ENCODE measurements at regions not wholly inside any gene's neighbourhood (a gene's known extent, or its start where the extent isn't known, plus 50 kb on each side); places are given as distances from the start of the nearest gene placed in this dataset.
"Not testable (repeated sequence)": the region's sequence is repeated elsewhere in the genome, so short reads cannot be mapped to it uniquely, and the experiment has no call there.

DNA sequence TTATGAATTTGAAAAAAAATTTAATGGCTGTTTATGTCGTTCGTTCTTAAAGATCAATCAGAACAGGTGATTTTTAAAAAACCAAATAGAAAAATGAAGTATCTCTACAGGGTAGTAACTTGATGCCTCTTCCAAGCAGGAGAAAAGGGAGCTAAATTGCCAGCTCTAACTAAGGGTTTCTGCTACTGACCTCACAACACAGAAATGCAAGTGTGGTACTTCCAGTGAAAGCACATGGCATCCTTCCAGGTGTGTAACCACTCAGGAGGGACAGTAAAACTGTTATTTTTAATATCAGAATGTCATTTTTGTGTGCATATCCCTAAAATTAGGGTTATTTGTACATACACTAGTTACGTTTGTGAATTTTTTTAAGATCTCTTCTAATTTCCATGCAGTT, 116.8 kb upstream of the ZCCHC13 start:
- no peaks in the 10 kb centered on the region for H3K4me1 ChIP-seq (ENCODE audit: control insufficient read depth in 1 of 2, insufficient read depth in 2 of 2, low read length in 2 of 2)
- no peak for DNase-seq (ENCODE audit: low read depth, low spot score)
- H3K4me2 ChIP-seq (ENCODE audit: low read length), result no peak overlapping the region
- ChIA-PET RAD21 (ENCODE audit: low non-redundant PET in 1 of 2, low total read pairs in 2 of 2, uncharacterized antibody in 2 of 2, unreplicated experiment in 2 of 2) (no interaction called here), CTCF (no interaction called here), POLR2A (no interaction called here)
- no peak overlapping the region for H2AFZ ChIP-seq (ENCODE audit: low read depth, low read length, poor library complexity, severe bottlenecking)
- no peaks in the 10 kb centered on the region for H3K9me2 ChIP-seq (ENCODE audit: insufficient read depth)
- H3K4me3 ChIP-seq (replicated peaks in 1 of 2; ENCODE audit: low read depth in 1 of 2, low read length in 2 of 2), result no peak overlapping the region
- no peaks in the 10 kb centered on the region for H3K36me3 ChIP-seq (ENCODE audit: control insufficient read depth in 1 of 2, insufficient read depth in 2 of 2, low read length in 2 of 2)
- H3K79me2 ChIP-seq (ENCODE audit: insufficient read depth, low read length), result no peaks in the 10 kb centered on the region
- ATAC-seq, result no peak
- no peaks in the 10 kb centered on the region for H4K20me1 ChIP-seq (ENCODE audit: insufficient read depth)
- intact Hi-C loops (cut with micrococcal nuclease), result no loop called here
- no peak overlapping the region for H3K9ac ChIP-seq (ENCODE audit: low read length)
- no TSS peak for BruUV-seq (replicated peaks)
- H3K9me3 ChIP-seq (ENCODE audit: control insufficient read depth in 1 of 2, insufficient read depth in 1 of 2, low read depth in 1 of 2, low read length in 2 of 2), result no peaks in the 10 kb centered on the region
- no peaks in the 10 kb centered on the region for H3K27me3 ChIP-seq (ENCODE audit: insufficient read depth, low read length)
- TF ChIP-seq EZH2phosphoT487 (IDR thresholded peaks at IDR 0.05; ENCODE audit: borderline replicate concordance), result no peak
- TF ChIP-seq YY1 (IDR thresholded peaks at IDR 0.05; ENCODE audit: extremely low read depth, insufficient replicate concordance, low read depth, low read length), result no peak
- TF ChIP-seq EZH2 (IDR thresholded peaks at IDR 0.05), result no peak
- no peak for TF ChIP-seq TCF7L2 (IDR thresholded peaks at IDR 0.05; ENCODE audit: borderline replicate concordance, extremely low read depth, insufficient read depth, insufficient read length)
- TF ChIP-seq POLR2A (IDR thresholded peaks at IDR 0.05; ENCODE audit: borderline replicate concordance, extremely low read depth, insufficient read depth, insufficient read length), result no peak
- TF ChIP-seq, protein P1, sequence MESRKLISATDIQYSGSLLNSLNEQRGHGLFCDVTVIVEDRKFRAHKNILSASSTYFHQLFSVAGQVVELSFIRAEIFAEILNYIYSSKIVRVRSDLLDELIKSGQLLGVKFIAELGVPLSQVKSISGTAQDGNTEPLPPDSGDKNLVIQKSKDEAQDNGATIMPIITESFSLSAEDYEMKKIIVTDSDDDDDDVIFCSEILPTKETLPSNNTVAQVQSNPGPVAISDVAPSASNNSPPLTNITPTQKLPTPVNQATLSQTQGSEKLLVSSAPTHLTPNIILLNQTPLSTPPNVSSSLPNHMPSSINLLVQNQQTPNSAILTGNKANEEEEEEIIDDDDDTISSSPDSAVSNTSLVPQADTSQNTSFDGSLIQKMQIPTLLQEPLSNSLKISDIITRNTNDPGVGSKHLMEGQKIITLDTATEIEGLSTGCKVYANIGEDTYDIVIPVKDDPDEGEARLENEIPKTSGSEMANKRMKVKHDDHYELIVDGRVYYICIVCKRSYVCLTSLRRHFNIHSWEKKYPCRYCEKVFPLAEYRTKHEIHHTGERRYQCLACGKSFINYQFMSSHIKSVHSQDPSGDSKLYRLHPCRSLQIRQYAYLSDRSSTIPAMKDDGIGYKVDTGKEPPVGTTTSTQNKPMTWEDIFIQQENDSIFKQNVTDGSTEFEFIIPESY (IDR thresholded peaks at IDR 0.05; ENCODE audit: extremely low read depth, insufficient replicate concordance, low read length), result no peak
- TF ChIP-seq POLR2AphosphoS5 (IDR thresholded peaks at IDR 0.05; ENCODE audit: low read depth, low read length), result no peak
- no peak for TF ChIP-seq FOSL1 (IDR thresholded peaks at IDR 0.05; ENCODE audit: low read depth)
- no peak for TF ChIP-seq ZNF274 (IDR thresholded peaks at IDR 0.05; ENCODE audit: low read depth, low read length)
- no peak for TF ChIP-seq SRF (IDR thresholded peaks at IDR 0.05; ENCODE audit: low read depth)
- TF ChIP-seq CTCF (IDR thresholded peaks at IDR 0.05 in 2 of 3, conservative IDR thresholded peaks at IDR 0.05 in 1 of 3; ENCODE audit: borderline replicate concordance in 1 of 3, insufficient read depth in 1 of 3, low read depth in 2 of 3, low read length in 2 of 3), result no peak
- no peak for TF ChIP-seq EGR1 (IDR thresholded peaks at IDR 0.05; ENCODE audit: low read depth)
- no peak for TF ChIP-seq RAD21 (IDR thresholded peaks at IDR 0.05; ENCODE audit: low read depth)
- TF ChIP-seq ZFX (IDR thresholded peaks at IDR 0.05), result no peak
- TF ChIP-seq, protein P2, sequence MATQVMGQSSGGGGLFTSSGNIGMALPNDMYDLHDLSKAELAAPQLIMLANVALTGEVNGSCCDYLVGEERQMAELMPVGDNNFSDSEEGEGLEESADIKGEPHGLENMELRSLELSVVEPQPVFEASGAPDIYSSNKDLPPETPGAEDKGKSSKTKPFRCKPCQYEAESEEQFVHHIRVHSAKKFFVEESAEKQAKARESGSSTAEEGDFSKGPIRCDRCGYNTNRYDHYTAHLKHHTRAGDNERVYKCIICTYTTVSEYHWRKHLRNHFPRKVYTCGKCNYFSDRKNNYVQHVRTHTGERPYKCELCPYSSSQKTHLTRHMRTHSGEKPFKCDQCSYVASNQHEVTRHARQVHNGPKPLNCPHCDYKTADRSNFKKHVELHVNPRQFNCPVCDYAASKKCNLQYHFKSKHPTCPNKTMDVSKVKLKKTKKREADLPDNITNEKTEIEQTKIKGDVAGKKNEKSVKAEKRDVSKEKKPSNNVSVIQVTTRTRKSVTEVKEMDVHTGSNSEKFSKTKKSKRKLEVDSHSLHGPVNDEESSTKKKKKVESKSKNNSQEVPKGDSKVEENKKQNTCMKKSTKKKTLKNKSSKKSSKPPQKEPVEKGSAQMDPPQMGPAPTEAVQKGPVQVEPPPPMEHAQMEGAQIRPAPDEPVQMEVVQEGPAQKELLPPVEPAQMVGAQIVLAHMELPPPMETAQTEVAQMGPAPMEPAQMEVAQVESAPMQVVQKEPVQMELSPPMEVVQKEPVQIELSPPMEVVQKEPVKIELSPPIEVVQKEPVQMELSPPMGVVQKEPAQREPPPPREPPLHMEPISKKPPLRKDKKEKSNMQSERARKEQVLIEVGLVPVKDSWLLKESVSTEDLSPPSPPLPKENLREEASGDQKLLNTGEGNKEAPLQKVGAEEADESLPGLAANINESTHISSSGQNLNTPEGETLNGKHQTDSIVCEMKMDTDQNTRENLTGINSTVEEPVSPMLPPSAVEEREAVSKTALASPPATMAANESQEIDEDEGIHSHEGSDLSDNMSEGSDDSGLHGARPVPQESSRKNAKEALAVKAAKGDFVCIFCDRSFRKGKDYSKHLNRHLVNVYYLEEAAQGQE (IDR thresholded peaks at IDR 0.05; ENCODE audit: low read depth), result no peak
- H3K27ac ChIP-seq (ENCODE audit: low read depth, low read length), result no peak overlapping the region

DNA sequence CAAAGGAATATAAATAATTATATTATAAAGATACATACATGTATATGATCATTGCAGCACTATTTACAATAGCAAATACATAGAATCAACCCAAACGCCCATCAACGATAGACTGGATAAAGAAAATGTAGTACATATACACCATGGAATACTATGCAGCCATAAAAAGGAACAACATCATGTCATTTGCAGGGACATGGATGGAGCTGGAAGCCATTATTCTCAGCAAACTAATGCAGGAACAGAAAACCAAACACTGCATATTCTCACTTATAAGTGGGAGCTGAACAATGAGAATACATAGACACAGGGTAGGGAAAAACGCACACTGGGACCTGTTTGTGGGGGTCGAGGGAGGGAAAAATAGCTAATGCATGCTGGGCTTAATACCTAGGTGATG, 120.9 kb upstream of the ZCCHC13 start:
- H3K36me3 ChIP-seq (ENCODE audit: control insufficient read depth in 1 of 2, insufficient read depth in 2 of 2, low read length in 2 of 2); CTCF ChIA-PET; H3K9ac ChIP-seq (ENCODE audit: low read length); H3K4me1 ChIP-seq (ENCODE audit: control insufficient read depth in 1 of 2, insufficient read depth in 2 of 2, low read length in 2 of 2); ATAC-seq; POLR2A ChIA-PET; H3K9me3 ChIP-seq (ENCODE audit: control insufficient read depth in 1 of 2, insufficient read depth in 1 of 2, low read depth in 1 of 2, low read length in 2 of 2); RAD21 ChIA-PET (ENCODE audit: low non-redundant PET in 1 of 2, low total read pairs in 2 of 2, uncharacterized antibody in 2 of 2, unreplicated experiment in 2 of 2); H3K27ac ChIP-seq (ENCODE audit: low read depth, low read length); H3K79me2 ChIP-seq (ENCODE audit: insufficient read depth, low read length); H3K4me2 ChIP-seq (ENCODE audit: low read length); DNase-seq (ENCODE audit: low read depth, low spot score); H4K20me1 ChIP-seq (ENCODE audit: insufficient read depth); H3K9me2 ChIP-seq (ENCODE audit: insufficient read depth); BruUV-seq (replicated peaks); H2AFZ ChIP-seq (ENCODE audit: low read depth, low read length, poor library complexity, severe bottlenecking); H3K27me3 ChIP-seq (ENCODE audit: insufficient read depth, low read length); H3K4me3 ChIP-seq (replicated peaks in 1 of 2; ENCODE audit: low read depth in 1 of 2, low read length in 2 of 2); intact Hi-C loops (cut with micrococcal nuclease): not testable (repeated sequence)
